Coronary artery (tissue), 2 donors: ENCODE measurements at regions not wholly inside any gene's neighbourhood (a gene's known extent, or its start where the extent isn't known, plus 50 kb on each side); places are given as distances from the start of the nearest gene placed in this dataset.

ENCODE experiments used
- DNase-seq: peaks from one replicate; pipeline ENCODE4 v3.0.0-alpha.2; 2017; ENCODE audit warnings: low spot score
- H3K27ac ChIP-seq, 2 donors: fragments of 200-600 bp; sonication (generic); one replicate each; pipeline ENCODE4 v1.5.1; 2016 to 2019
- H3K4me3 ChIP-seq: fragments of 200-600 bp; sonication (generic); 2 replicates; pipeline ENCODE4 v1.5.1; 2016; ENCODE audit warnings: mild to moderate bottlenecking, moderate library complexity
- TF ChIP-seq, protein P1 (sequence below): fragments of 200-600 bp; sonication (generic); IDR thresholded peaks from one replicate; pipeline ENCODE4 v1.5.1; 2019; ENCODE audit warnings: antibody characterized with exemption

- H3K4me3 ChIP-seq: no peak overlapping the region
- no peak for DNase-seq
- TF ChIP-seq, protein P1, sequence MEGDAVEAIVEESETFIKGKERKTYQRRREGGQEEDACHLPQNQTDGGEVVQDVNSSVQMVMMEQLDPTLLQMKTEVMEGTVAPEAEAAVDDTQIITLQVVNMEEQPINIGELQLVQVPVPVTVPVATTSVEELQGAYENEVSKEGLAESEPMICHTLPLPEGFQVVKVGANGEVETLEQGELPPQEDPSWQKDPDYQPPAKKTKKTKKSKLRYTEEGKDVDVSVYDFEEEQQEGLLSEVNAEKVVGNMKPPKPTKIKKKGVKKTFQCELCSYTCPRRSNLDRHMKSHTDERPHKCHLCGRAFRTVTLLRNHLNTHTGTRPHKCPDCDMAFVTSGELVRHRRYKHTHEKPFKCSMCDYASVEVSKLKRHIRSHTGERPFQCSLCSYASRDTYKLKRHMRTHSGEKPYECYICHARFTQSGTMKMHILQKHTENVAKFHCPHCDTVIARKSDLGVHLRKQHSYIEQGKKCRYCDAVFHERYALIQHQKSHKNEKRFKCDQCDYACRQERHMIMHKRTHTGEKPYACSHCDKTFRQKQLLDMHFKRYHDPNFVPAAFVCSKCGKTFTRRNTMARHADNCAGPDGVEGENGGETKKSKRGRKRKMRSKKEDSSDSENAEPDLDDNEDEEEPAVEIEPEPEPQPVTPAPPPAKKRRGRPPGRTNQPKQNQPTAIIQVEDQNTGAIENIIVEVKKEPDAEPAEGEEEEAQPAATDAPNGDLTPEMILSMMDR: no peak
- H3K27ac ChIP-seq: no peak overlapping the region
Measured at GRCh38 chr12:66060163-66060907, 70.2 kb downstream of the LLPH start.

- TF ChIP-seq, protein P1: no peak
- Histone ChIP-seq H3K4me3 (no peak overlapping the region), H3K27ac (no peak overlapping the region)
- DNase-seq: no peak
Measured at GRCh38 chr12:66059666-66060065, 70.9 kb downstream of the LLPH start.

DNA sequence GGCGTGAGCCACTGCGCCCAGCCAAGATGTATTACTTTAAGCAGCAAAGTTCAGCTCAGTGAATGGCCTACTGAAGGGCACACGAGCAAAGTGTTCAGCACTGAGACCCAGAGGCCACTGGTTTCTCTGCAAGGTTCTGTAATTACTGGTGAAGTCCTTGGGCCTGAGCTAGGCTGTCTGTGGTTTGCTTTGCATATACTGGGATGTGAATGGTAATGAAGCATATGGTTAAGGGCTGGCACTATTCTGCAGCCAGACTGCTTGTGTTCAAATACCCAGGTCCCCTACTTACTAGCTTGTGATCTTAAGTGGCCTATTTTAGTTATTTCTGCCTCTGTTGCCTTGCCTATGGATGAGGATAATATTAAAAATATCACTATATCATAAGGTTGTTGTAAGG lies 72.0 kb downstream of the LLPH start:
- TF ChIP-seq, protein P1: no peak
- DNase-seq: no peak
- Histone ChIP-seq H3K4me3 (no peak overlapping the region), H3K27ac (no peak overlapping the region)

GRCh38 chr12:66055837-66056319 lies 74.7 kb downstream of the LLPH start:
- TF ChIP-seq, protein P1: no peak
- H3K4me3 ChIP-seq: no peak overlapping the region
- no peak for DNase-seq
- no peak overlapping the region for H3K27ac ChIP-seq

GRCh38 chr12:66052988-66053615 lies 77.4 kb downstream of the LLPH start:
- TF ChIP-seq, protein P1: no peak
- Histone ChIP-seq H3K4me3 (no peak overlapping the region), H3K27ac (no peak overlapping the region)
- DNase-seq: no peak

DNA sequence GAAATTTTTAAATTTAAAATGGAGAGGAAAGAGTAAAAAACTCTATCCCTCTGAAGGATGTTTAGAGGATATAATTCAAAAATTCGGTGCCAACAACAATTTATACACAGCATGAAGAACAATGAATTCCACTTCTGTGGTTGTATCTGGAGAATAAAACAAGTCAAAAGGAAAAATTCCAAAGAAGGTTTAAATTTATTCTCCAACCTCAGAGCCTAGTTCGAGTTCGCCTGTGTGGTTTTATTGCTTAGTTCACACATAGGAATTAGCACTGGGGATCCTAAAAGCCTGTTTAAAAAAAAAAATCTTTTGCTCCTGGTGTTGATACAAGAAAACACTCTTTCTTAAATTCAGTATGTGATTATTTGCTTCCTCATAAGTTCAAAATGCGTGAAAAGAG lies 79.2 kb downstream of the LLPH start:
- Histone ChIP-seq H3K4me3 (no peak overlapping the region), H3K27ac (no peak overlapping the region)
- TF ChIP-seq, protein P1: no peak
- no peak for DNase-seq

- Histone ChIP-seq H3K4me3 (no peak overlapping the region), H3K27ac (no peak overlapping the region)
- TF ChIP-seq, protein P1: no peak
- DNase-seq: no peak
Measured at GRCh38 chr12:66050610-66051009, 79.9 kb downstream of the LLPH start.
